HL-60 (cell line): ENCODE measurements at regions not wholly inside any gene's neighbourhood (a gene's known extent, or its start where the extent isn't known, plus 50 kb on each side); places are given as distances from the start of the nearest gene placed in this dataset.

Experiments used
- CTCF ChIP-seq: IDR thresholded peaks from one replicate; pipeline ENCODE4 v1.5.1; 2011; ENCODE audit warnings: low read length, control low read depth, inconsistent platforms; ENCODE audit not compliant: insufficient read depth
- GABPA ChIP-seq: IDR thresholded peaks from 2 replicates; pipeline ENCODE4 v1.6.1; 2012; ENCODE audit warnings: low read depth
- POLR2AphosphoS5 ChIP-seq: IDR thresholded peaks from 2 replicates; pipeline ENCODE4 v1.6.1; 2012; ENCODE audit warnings: low read depth
- REST ChIP-seq: IDR thresholded peaks from 2 replicates; pipeline ENCODE4 v1.6.1; 2012; ENCODE audit warnings: low read depth; ENCODE audit not compliant: insufficient replicate concordance
- SPI1 ChIP-seq: IDR thresholded peaks from 2 replicates; pipeline ENCODE4 v1.6.1; 2012; ENCODE audit warnings: low read depth, mild to moderate bottlenecking, borderline replicate concordance

DNA sequence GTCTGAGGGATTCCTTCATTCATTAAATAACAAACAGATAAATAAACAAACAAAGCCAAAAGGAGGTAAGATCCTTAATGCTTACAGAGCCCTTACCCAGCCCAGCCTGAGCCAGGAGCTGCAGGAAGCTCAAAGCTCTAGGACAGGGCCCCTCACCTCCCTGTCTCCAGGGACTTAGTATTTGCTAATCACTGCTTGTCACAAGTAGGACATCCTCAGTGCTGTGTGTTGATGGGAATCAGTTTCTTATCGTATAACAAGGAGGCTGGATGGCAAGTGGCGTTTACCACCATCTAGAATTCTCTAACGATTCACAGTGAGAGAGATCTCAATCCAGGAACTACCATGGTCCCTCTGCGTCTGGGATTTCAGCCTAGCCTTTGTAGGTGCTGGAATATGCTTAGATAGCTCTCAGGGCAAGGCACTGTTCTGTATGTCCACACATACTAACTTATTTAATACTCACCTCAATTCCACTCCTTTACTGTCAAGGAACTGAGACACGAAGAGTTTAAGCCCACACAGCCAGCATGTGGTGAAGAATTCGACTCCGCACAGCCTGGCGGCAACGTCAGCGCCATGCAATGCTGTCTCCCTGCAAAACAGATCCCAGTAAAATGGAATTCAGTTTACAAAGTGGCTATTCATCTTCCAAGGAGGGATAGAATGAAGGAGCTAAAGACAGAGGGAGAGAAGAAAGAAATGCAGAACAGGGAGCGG is 164.8 kb downstream of the MYCN start:
- TF ChIP-seq CTCF (no peak), REST (no peak), POLR2AphosphoS5 (no peak), SPI1 (no peak), GABPA (no peak)
